K562 (cell line): ENCODE measurements at regions not wholly inside any gene's neighbourhood (a gene's known extent, or its start where the extent isn't known, plus 50 kb on each side); places are given as distances from the start of the nearest gene placed in this dataset.

ENCODE experiments used
- EZH2 ChIP-seq: IDR thresholded peaks from 2 replicates; pipeline ENCODE4 v1.6.1; 2012; ENCODE audit warnings: low read depth, mild to moderate bottlenecking, inconsistent platforms, low read length, borderline replicate concordance
- GTF2E2 ChIP-seq: fragments of 200-800 bp; sonication (Bioruptor generic); IDR thresholded peaks from 2 replicates; pipeline ENCODE4 v1.6.1; 2016; ENCODE audit warnings: missing genetic modification characterization, missing compliant biosample characterization
- HDAC6 ChIP-seq: IDR thresholded peaks from 2 replicates; pipeline ENCODE4 v1.6.1; 2012; ENCODE audit warnings: low read depth, mild to moderate bottlenecking, control low read depth, inconsistent platforms, low read length, moderate library complexity
- JUN ChIP-seq, 2 experiments: sonication (generic) in 1 of 2; formaldehyde crosslinking in 1 of 2; IDR thresholded peaks; 2 replicates each; pipeline versions ENCODE4 v1.6.1 to v1.8.0; 2012 to 2022; ENCODE audit warnings: borderline replicate concordance in 2 of 2, mild to moderate bottlenecking in 2 of 2, improper control_type of control experiment in 1 of 2, low read depth in 1 of 2, low read length in 1 of 2, missing genetic modification reagents in 1 of 2
- MBD2 ChIP-seq: sonication (generic); IDR thresholded peaks from 2 replicates; pipeline ENCODE4 v1.6.1; 2016; ENCODE audit warnings: low read depth, borderline replicate concordance
- MYBL2 ChIP-seq, 2 experiments: fragments of 450-650 bp in 1 of 2; sonication (generic) in 1 of 2; formaldehyde crosslinking in 1 of 2; IDR thresholded peaks; 2 replicates each; pipeline versions ENCODE4 v1.6.1 to v1.8.1; 2017 to 2022; ENCODE audit warnings: borderline replicate concordance in 1 of 2, inconsistent platforms in 1 of 2, low read depth in 1 of 2, mild to moderate bottlenecking in 1 of 2, missing genetic modification reagents in 1 of 2, moderate library complexity in 1 of 2
- POLR2H ChIP-seq: IDR thresholded peaks from 2 replicates; pipeline ENCODE4 v1.6.1; 2016; ENCODE audit warnings: missing genetic modification characterization, low read depth, mild to moderate bottlenecking, control low read depth, missing compliant biosample characterization, moderate library complexity
- PTRF ChIP-seq: fragments of 450-650 bp; IDR thresholded peaks from 2 replicates; pipeline ENCODE4 v1.6.1; 2016; ENCODE audit warnings: mild to moderate bottlenecking, missing genetic modification characterization, missing compliant biosample characterization
- RHOXF2B ChIP-seq: fragments of 250-450 bp; sonication (Bioruptor Pico); conservative IDR thresholded peaks from 2 replicates; pipeline ENCODE4 v1.5.1; 2021
- SMAD1 ChIP-seq: fragments of 150-350 bp; IDR thresholded peaks from 2 replicates; pipeline ENCODE4 v1.6.1; 2014; ENCODE audit warnings: low read length, low read depth; ENCODE audit not compliant: partially characterized antibody
- SNIP1 ChIP-seq: fragments of 450-650 bp; IDR thresholded peaks from 2 replicates; pipeline ENCODE4 v1.7.1; 2017; ENCODE audit warnings: low read depth, mild to moderate bottlenecking
- SNRNP70 ChIP-seq: fragments of 200-400 bp; formaldehyde crosslinking; optimal IDR thresholded peaks from 2 replicates; pipeline ENCODE3; 2017; ENCODE audit warnings: low read depth, low read length
- SREBF2 ChIP-seq: sonication (generic); formaldehyde crosslinking; IDR thresholded peaks from 2 replicates; pipeline ENCODE4 v1.4.0; 2020; ENCODE audit warnings: mild to moderate bottlenecking, missing genetic modification reagents
- SRSF3 ChIP-seq: fragments of 200-400 bp; formaldehyde crosslinking; IDR thresholded peaks from 2 replicates; pipeline ENCODE4 v1.6.1; 2016; ENCODE audit warnings: mild to moderate bottlenecking, low read length, moderate library complexity; ENCODE audit not compliant: insufficient read depth
- TGIF2 ChIP-seq: sonication (generic); formaldehyde crosslinking; IDR thresholded peaks from 2 replicates; pipeline ENCODE4 v1.8.1; 2022; ENCODE audit warnings: mild to moderate bottlenecking, missing genetic modification reagents, moderate library complexity
- XRCC5 ChIP-seq: fragments of 200-400 bp; formaldehyde crosslinking; IDR thresholded peaks from 2 replicates; pipeline ENCODE4 v1.6.1; 2017; ENCODE audit warnings: low read depth, mild to moderate bottlenecking, low read length
- ZNF165 ChIP-seq: fragments of 250-450 bp; sonication (Bioruptor Pico); IDR thresholded peaks from 2 replicates; pipeline ENCODE4 v1.4.0; 2020; ENCODE audit warnings: borderline replicate concordance
- ZNF830 ChIP-seq: fragments of 250-450 bp; sonication (Bioruptor Pico); IDR thresholded peaks from 2 replicates; pipeline ENCODE4 v1.5.0; 2021; ENCODE audit warnings: mild to moderate bottlenecking
- TF ChIP-seq, protein P1 (sequence below): fragments of 450-650 bp; IDR thresholded peaks from 2 replicates; pipeline ENCODE4 v1.6.1; 2016; ENCODE audit warnings: antibody characterized with exemption
- TF ChIP-seq, protein P2 (sequence below), 2 experiments: fragments of 450-650 bp in 1 of 2; sonication (generic) in 1 of 2; formaldehyde crosslinking in 1 of 2; IDR thresholded peaks in 1 of 2; conservative IDR thresholded peaks in 1 of 2; 2 replicates each; pipeline versions ENCODE4 v1.6.1 to v1.8.1; 2016 to 2023; ENCODE audit warnings: mild to moderate bottlenecking in 2 of 2, moderate library complexity in 2 of 2, inconsistent platforms in 1 of 2, missing genetic modification reagents in 1 of 2
- TF ChIP-seq, protein P3 (sequence below): fragments of 450-650 bp; formaldehyde crosslinking; conservative IDR thresholded peaks from 2 replicates; pipeline ENCODE4 v1.4.0; 2022; ENCODE audit warnings: mild to moderate bottlenecking, missing genetic modification characterization
- TF ChIP-seq, protein P4 (sequence below): sonication (generic); formaldehyde crosslinking; IDR thresholded peaks from 2 replicates; pipeline ENCODE4 v1.8.1; 2022; ENCODE audit warnings: missing genetic modification reagents
- TF ChIP-seq, protein P5 (sequence below): fragments of 450-650 bp; IDR thresholded peaks from 2 replicates; pipeline ENCODE4 v1.6.1; 2014; ENCODE audit warnings: low read depth, mild to moderate bottlenecking, moderate library complexity, borderline replicate concordance

DNA sequence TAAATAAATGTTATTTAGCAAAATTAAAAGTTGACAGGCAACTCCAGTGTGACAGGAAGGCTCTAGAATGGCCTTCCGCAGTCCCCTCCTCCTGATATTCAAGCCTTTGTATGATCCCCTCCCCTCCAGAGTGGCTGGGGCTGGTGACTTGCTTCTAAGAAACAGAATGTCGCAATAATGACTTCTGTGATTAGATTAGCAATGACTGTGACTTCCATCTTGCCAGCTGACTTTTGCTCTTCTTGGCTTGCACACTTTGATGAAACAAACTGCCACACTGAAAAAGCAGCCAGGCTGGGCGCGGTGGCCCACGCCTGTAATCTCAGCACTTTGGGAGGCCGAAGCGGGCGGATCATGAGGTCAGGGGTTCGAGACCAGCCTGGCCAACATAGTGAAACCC is 106.5 kb upstream of the LARP1 start (continued):
- TF ChIP-seq ZNF165 (CRISPR knock-in tag) (no peak), SNIP1 (no peak), MYBL2 (IDR thresholded peaks at IDR 0.05; ENCODE audit: low read depth) (no peak), MYBL2 (CRISPR knock-in tag; IDR thresholded peaks at IDR 0.05; ENCODE audit: borderline replicate concordance) (no peak), SRSF3 (no peak), TGIF2 (CRISPR knock-in tag) (no peak), JUN (IDR thresholded peaks at IDR 0.05; ENCODE audit: borderline replicate concordance, low read depth, low read length) (peak; percentile 31; the same call in 1 of the 2 replicates), JUN (CRISPR knock-in tag; IDR thresholded peaks at IDR 0.05; ENCODE audit: borderline replicate concordance) (no peak), ZNF830 (CRISPR knock-in tag) (no peak), MBD2 (no peak), SNRNP70 (no peak), PTRF (tag) (no peak), XRCC5 (no peak), SREBF2 (no peak), HDAC6 (no peak), SMAD1 (no peak), RHOXF2B (CRISPR knock-in tag) (no peak), EZH2 (no peak), POLR2H (tag) (no peak), GTF2E2 (tag) (no peak)
- TF ChIP-seq, protein P1, sequence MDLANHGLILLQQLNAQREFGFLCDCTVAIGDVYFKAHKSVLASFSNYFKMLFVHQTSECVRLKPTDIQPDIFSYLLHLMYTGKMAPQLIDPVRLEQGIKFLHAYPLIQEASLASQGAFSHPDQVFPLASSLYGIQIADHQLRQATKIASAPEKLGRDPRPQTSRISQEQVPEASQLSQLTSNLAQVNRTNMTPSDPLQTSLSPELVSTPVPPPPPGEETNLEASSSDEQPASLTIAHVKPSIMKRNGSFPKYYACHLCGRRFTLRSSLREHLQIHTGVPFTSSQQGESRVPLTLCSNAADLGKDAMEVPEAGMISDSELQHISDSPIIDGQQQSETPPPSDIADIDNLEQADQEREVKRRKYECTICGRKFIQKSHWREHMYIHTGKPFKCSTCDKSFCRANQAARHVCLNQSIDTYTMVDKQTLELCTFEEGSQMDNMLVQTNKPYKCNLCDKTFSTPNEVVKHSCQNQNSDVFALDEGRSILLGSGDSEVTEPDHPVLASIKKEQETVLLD: no peak
- TF ChIP-seq, protein P2, sequence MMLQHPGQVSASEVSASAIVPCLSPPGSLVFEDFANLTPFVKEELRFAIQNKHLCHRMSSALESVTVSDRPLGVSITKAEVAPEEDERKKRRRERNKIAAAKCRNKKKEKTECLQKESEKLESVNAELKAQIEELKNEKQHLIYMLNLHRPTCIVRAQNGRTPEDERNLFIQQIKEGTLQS (IDR thresholded peaks at IDR 0.05): peak; percentile 90
- TF ChIP-seq, protein P2 (CRISPR knock-in tag; conservative IDR thresholded peaks at IDR 0.05): no peak
- TF ChIP-seq, protein P3, sequence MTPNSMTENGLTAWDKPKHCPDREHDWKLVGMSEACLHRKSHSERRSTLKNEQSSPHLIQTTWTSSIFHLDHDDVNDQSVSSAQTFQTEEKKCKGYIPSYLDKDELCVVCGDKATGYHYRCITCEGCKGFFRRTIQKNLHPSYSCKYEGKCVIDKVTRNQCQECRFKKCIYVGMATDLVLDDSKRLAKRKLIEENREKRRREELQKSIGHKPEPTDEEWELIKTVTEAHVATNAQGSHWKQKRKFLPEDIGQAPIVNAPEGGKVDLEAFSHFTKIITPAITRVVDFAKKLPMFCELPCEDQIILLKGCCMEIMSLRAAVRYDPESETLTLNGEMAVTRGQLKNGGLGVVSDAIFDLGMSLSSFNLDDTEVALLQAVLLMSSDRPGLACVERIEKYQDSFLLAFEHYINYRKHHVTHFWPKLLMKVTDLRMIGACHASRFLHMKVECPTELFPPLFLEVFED (CRISPR knock-in tag): no peak
- TF ChIP-seq, protein P4, sequence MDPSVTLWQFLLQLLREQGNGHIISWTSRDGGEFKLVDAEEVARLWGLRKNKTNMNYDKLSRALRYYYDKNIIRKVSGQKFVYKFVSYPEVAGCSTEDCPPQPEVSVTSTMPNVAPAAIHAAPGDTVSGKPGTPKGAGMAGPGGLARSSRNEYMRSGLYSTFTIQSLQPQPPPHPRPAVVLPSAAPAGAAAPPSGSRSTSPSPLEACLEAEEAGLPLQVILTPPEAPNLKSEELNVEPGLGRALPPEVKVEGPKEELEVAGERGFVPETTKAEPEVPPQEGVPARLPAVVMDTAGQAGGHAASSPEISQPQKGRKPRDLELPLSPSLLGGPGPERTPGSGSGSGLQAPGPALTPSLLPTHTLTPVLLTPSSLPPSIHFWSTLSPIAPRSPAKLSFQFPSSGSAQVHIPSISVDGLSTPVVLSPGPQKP (CRISPR knock-in tag): no peak
- TF ChIP-seq, protein P5, sequence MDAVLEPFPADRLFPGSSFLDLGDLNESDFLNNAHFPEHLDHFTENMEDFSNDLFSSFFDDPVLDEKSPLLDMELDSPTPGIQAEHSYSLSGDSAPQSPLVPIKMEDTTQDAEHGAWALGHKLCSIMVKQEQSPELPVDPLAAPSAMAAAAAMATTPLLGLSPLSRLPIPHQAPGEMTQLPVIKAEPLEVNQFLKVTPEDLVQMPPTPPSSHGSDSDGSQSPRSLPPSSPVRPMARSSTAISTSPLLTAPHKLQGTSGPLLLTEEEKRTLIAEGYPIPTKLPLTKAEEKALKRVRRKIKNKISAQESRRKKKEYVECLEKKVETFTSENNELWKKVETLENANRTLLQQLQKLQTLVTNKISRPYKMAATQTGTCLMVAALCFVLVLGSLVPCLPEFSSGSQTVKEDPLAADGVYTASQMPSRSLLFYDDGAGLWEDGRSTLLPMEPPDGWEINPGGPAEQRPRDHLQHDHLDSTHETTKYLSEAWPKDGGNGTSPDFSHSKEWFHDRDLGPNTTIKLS: no peak
